ENCODE measurements at regions not wholly inside any gene's neighbourhood (a gene's known extent, or its start where the extent isn't known, plus 50 kb on each side); places are given as distances from the start of the nearest gene placed in this dataset.
"Not testable (repeated sequence)": the region's sequence is repeated elsewhere in the genome, so short reads cannot be mapped to it uniquely, and the experiment has no call there.

DNA sequence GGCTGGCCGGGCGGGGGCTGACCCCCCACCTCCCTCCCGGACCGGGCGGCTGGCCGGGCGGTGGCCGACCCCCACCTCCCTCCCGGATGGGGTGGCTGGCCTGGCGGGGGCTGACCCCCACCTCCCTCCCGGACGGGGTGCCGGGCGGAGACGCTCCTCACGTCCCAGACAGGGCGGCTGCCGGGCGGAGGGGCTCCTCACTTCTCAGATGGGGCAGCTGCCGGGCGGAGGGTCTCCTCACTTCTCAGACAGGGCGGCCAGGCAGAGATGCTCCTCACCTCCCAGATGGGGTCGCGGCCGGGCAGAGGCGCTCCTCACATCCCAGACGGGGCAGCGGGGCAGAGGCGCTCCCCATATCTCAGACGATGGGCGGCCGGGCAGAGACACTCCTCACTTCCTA is 965.8 kb upstream of the DEFB115 start:
- TF ChIP-seq CTCF, POLR2A (IDR thresholded peaks at IDR 0.05): not testable (repeated sequence)

Data from lower leg skin (tissue), 3 donors.